Lower leg skin (tissue), 4 donors: ENCODE measurements at regions not wholly inside any gene's neighbourhood (a gene's known extent, or its start where the extent isn't known, plus 50 kb on each side); places are given as distances from the start of the nearest gene placed in this dataset.

ENCODE experiments used
- DNase-seq, 2 donors: peaks; one replicate each; pipeline ENCODE4 v3.0.0-alpha.2; 2019; ENCODE audit warnings: low spot score in 2 of 2
- H3K4me3 ChIP-seq: fragments of 200-600 bp; sonication (generic); 2 replicates; pipeline ENCODE4 v1.5.1; 2017; ENCODE audit warnings: mild to moderate bottlenecking, low read depth; ENCODE audit not compliant: poor library complexity, severe bottlenecking
- POLR2A ChIP-seq, 2 donors: fragments of 450-650 bp; IDR thresholded peaks; one replicate each; pipeline ENCODE4 v1.6.1; 2016 to 2017; ENCODE audit warnings: antibody characterized with exemption in 2 of 2, mild to moderate bottlenecking in 1 of 2, moderate library complexity in 1 of 2
- WGBS, 2 donors: methylation state at CpG; one replicate each; pipeline ENCODE4 v1.1.5; 2018; 5-methylcytosine and 5-hydroxymethylcytosine counted together
- intact Hi-C: fragments of 100-400 bp; cut with DNase I; formaldehyde crosslinking; loops from one replicate; pipeline ENCODE4 v1.15.0; 2023; ENCODE audit warnings: low total_unique reads
- TF ChIP-seq, protein P1 (sequence below), 3 donors: fragments of 450-650 bp; IDR thresholded peaks; one replicate each; pipeline ENCODE4 v1.5.1; 2016; ENCODE audit warnings: antibody characterized with exemption in 3 of 3, mild to moderate bottlenecking in 3 of 3, moderate library complexity in 2 of 3

- no peak overlapping the region for H3K4me3 ChIP-seq
- intact Hi-C loops, result no loop called here
- no peak for DNase-seq
- 72 to 79% methylated on average over 3 of the region's 3 CpGs for whole genome bisulfite sequencing, 2 donors
- TF ChIP-seq POLR2A (IDR thresholded peaks at IDR 0.05), result no peak
- TF ChIP-seq, protein P1, sequence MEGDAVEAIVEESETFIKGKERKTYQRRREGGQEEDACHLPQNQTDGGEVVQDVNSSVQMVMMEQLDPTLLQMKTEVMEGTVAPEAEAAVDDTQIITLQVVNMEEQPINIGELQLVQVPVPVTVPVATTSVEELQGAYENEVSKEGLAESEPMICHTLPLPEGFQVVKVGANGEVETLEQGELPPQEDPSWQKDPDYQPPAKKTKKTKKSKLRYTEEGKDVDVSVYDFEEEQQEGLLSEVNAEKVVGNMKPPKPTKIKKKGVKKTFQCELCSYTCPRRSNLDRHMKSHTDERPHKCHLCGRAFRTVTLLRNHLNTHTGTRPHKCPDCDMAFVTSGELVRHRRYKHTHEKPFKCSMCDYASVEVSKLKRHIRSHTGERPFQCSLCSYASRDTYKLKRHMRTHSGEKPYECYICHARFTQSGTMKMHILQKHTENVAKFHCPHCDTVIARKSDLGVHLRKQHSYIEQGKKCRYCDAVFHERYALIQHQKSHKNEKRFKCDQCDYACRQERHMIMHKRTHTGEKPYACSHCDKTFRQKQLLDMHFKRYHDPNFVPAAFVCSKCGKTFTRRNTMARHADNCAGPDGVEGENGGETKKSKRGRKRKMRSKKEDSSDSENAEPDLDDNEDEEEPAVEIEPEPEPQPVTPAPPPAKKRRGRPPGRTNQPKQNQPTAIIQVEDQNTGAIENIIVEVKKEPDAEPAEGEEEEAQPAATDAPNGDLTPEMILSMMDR (IDR thresholded peaks at IDR 0.05), result no peak
Observed at GRCh38 chr5:10839118-10839517, 78.1 kb upstream of the DAP start.

DNA sequence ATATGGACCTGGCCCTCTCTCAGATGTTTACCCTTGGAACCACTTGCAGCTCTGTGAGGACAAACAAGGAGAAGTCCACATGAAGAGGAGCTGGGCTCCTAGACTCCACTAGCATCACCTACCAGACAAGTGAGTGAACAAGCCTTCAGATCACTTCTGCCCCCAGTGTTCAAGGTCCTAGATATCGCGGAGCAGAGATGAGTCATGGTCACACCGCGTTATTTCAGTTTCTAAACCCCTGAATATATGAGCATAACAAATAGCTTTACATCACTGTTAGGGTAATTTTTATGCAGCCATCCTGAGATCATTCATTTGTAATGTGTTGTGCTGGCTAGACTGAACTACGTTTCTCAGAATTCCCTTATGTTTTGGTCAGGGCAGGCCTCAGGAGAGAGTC lies 77.0 kb upstream of the DAP start:
- TF ChIP-seq POLR2A (IDR thresholded peaks at IDR 0.05), result no peak
- TF ChIP-seq, protein P1 (IDR thresholded peaks at IDR 0.05), result no peak
- intact Hi-C loops, result no loop called here
- 90% methylated on average over 5 of the region's 5 CpGs for WGBS, 2 donors

DNA sequence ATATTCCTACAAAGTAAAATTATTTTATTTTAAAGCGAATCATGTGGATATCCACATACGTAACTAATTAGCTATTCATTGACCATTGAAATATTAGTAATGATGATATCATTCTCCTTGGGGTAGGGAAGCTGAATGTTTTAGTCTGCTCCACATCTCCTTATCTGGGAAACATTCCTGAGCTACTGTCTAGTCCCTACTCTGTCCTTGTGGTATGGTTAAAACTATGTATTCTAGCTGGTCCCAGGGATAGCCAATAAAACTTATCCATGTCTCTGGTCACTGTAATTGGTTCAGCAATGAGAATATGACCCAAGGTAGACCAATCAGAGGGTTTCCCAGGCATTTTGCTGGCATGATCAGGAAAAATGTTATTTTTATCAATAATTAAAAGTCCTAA lies 76.0 kb upstream of the DAP start:
- no peak for TF ChIP-seq POLR2A (IDR thresholded peaks at IDR 0.05)
- TF ChIP-seq, protein P1 (IDR thresholded peaks at IDR 0.05), result no peak
- H3K4me3 ChIP-seq, result no peak overlapping the region
- DNase-seq, result no peak
- intact Hi-C loops, result no loop called here
- WGBS, 2 donors, result 86 to 89% methylated on average over 2 of the region's 2 CpGs

More for the DNA sequence above, 77.0 kb upstream of the DAP start:
- no peak for DNase-seq
- H3K4me3 ChIP-seq, result no peak overlapping the region

GRCh38 chr5:10834695-10835094 lies 73.7 kb upstream of the DAP start:
- DNase-seq, result no peak
- WGBS, 2 donors, result 92 to 97% methylated on average over 1 of the region's 1 CpG
- no peak overlapping the region for H3K4me3 ChIP-seq
- intact Hi-C loops, result no loop called here
- TF ChIP-seq, protein P1 (IDR thresholded peaks at IDR 0.05), result no peak
- TF ChIP-seq POLR2A (IDR thresholded peaks at IDR 0.05), result no peak

DNA sequence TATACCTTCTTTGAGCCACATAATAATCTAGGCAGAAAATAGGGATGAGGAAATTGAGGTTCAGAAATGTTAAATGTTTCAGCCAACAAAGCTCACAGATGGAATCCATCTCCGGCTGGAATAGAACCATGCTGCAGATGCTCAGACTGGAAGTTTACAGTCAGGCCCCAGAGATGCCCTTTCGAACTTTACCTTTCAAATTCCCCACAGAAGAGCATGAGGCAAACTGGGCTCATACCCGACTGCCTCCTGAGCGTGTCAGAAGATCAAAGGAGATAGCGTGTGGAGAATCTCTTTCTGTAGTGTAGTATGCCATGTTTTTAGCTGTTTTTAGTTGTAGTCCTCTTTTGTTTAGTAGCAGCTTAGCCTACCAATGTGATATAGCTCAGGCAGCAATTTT lies 72.0 kb upstream of the DAP start:
- WGBS, 2 donors, result 37 to 38% methylated on average over 5 of the region's 5 CpGs
- no peak overlapping the region for H3K4me3 ChIP-seq
- no peak for DNase-seq
- intact Hi-C loops, result no loop called here
- no peak for TF ChIP-seq POLR2A (IDR thresholded peaks at IDR 0.05)
- TF ChIP-seq, protein P1 (IDR thresholded peaks at IDR 0.05), result no peak

GRCh38 chr5:10832421-10832820 lies 71.4 kb upstream of the DAP start:
- intact Hi-C loops, result no loop called here
- no peak for TF ChIP-seq POLR2A (IDR thresholded peaks at IDR 0.05)
- TF ChIP-seq, protein P1 (IDR thresholded peaks at IDR 0.05), result no peak
- 96 to 100% methylated on average over 1 of the region's 1 CpG for WGBS, 2 donors
- no peak for DNase-seq
- no peak overlapping the region for H3K4me3 ChIP-seq
